ENCODE measurements at regions not wholly inside any gene's neighbourhood (a gene's known extent, or its start where the extent isn't known, plus 50 kb on each side); places are given as distances from the start of the nearest gene placed in this dataset.
"Not testable (repeated sequence)": the region's sequence is repeated elsewhere in the genome, so short reads cannot be mapped to it uniquely, and the experiment has no call there.

- no peak overlapping the region for H3K27ac Mint-ChIP-seq
- DNase-seq, result no peak
- POLR2A ChIA-PET, result no interaction called here
- no peaks in the 10 kb centered on the region for H3K4me1 Mint-ChIP-seq
- H3K9me3 Mint-ChIP-seq, result no peaks in the 10 kb centered on the region
- no peaks in the 10 kb centered on the region for H3K36me3 Mint-ChIP-seq (ENCODE audit: low read depth)
- CTCF ChIA-PET, result interaction anchor here (0.6 to 1.6 kb wide), 2 partner anchors 59 to 189 kb away, joined by 3 read pairs; no protein-coding TSS in a partner anchor
- H3K4me3 Mint-ChIP-seq, result no peak overlapping the region
- H3K27me3 Mint-ChIP-seq, result peaks cover 46% of the 10 kb centered on the region
These were observed 63.4 kb upstream of the ITGA11 start for GRCh38 chr15:68495221-68495950.

GRCh38 chr15:68495981-68496705 is 64.2 kb upstream of the ITGA11 start:
- Mint-ChIP-seq H3K9me3 (no peaks in the 10 kb centered on the region), H3K27ac (no peak overlapping the region), H3K4me3 (no peak overlapping the region), H3K27me3 (peaks cover 39% of the 10 kb centered on the region), H3K4me1 (no peaks in the 10 kb centered on the region), H3K36me3 (ENCODE audit: low read depth) (no peaks in the 10 kb centered on the region)
- no peak for DNase-seq
- ChIA-PET POLR2A (no interaction called here), CTCF (no interaction called here)

GRCh38 chr15:68496751-68497150 is 64.8 kb upstream of the ITGA11 start:
- H3K36me3 Mint-ChIP-seq (ENCODE audit: low read depth); H3K9me3 Mint-ChIP-seq; H3K4me1 Mint-ChIP-seq; CTCF ChIA-PET; H3K27ac Mint-ChIP-seq; DNase-seq; POLR2A ChIA-PET; H3K4me3 Mint-ChIP-seq: not testable (repeated sequence)
- H3K27me3 Mint-ChIP-seq, result peaks cover 36% of the 10 kb centered on the region

- no peak overlapping the region for H3K4me3 Mint-ChIP-seq
- H3K27me3 Mint-ChIP-seq, result peaks cover 36% of the 10 kb centered on the region
- no peaks in the 10 kb centered on the region for H3K36me3 Mint-ChIP-seq (ENCODE audit: low read depth)
- no peak for DNase-seq
- CTCF ChIA-PET, result no interaction called here
- POLR2A ChIA-PET, result no interaction called here
- H3K27ac Mint-ChIP-seq, result no peak overlapping the region
- H3K9me3 Mint-ChIP-seq, result no peaks in the 10 kb centered on the region
- no peaks in the 10 kb centered on the region for H3K4me1 Mint-ChIP-seq
These were observed 65.4 kb upstream of the ITGA11 start for GRCh38 chr15:68497206-68497910.

- no peaks in the 10 kb centered on the region for H3K9me3 Mint-ChIP-seq
- CTCF ChIA-PET, result no interaction called here
- DNase-seq, result no peak
- H3K4me3 Mint-ChIP-seq, result no peak overlapping the region
- POLR2A ChIA-PET, result no interaction called here
- H3K27ac Mint-ChIP-seq, result no peak overlapping the region
- H3K4me1 Mint-ChIP-seq, result no peaks in the 10 kb centered on the region
- no peaks in the 10 kb centered on the region for H3K36me3 Mint-ChIP-seq (ENCODE audit: low read depth)
- peaks cover 35% of the 10 kb centered on the region for H3K27me3 Mint-ChIP-seq
These were observed 66.1 kb upstream of the ITGA11 start for GRCh38 chr15:68498076-68498475.

GRCh38 chr15:68499620-68500312 is 67.8 kb upstream of the ITGA11 start:
- Mint-ChIP-seq H3K4me3 (no peak overlapping the region), H3K27me3 (peaks cover 22% of the 10 kb centered on the region), H3K36me3 (ENCODE audit: low read depth) (no peaks in the 10 kb centered on the region), H3K27ac (no peak overlapping the region), H3K4me1 (peaks cover 1% of the 10 kb centered on the region), H3K9me3 (no peaks in the 10 kb centered on the region)
- DNase-seq, result no peak
- POLR2A ChIA-PET, result no interaction called here
- CTCF ChIA-PET, result interaction anchor here (0.7 kb wide), 1 partner anchor 9 kb away, joined by 3 read pairs; no protein-coding TSS in a partner anchor

GRCh38 chr15:68500363-68501258 is 68.6 kb upstream of the ITGA11 start:
- peaks cover 22% of the 10 kb centered on the region for H3K27me3 Mint-ChIP-seq
- CTCF ChIA-PET, result interaction anchor here (0.7 kb wide), 1 partner anchor 8 kb away, joined by 3 read pairs; no protein-coding TSS in a partner anchor
- no peaks in the 10 kb centered on the region for H3K9me3 Mint-ChIP-seq
- POLR2A ChIA-PET, result no interaction called here
- peaks cover 1% of the 10 kb centered on the region for H3K4me1 Mint-ChIP-seq
- H3K27ac Mint-ChIP-seq, result no peak overlapping the region
- DNase-seq, result no peak
- no peaks in the 10 kb centered on the region for H3K36me3 Mint-ChIP-seq (ENCODE audit: low read depth)
- no peak overlapping the region for H3K4me3 Mint-ChIP-seq

GRCh38 chr15:68501259-68501591 is 69.3 kb upstream of the ITGA11 start:
- CTCF ChIA-PET, result no interaction called here
- POLR2A ChIA-PET, result no interaction called here
- H3K9me3 Mint-ChIP-seq, result no peaks in the 10 kb centered on the region
- no peak overlapping the region for H3K4me3 Mint-ChIP-seq
- DNase-seq, result no peak
- H3K27me3 Mint-ChIP-seq, result peaks cover 21% of the 10 kb centered on the region
- no peaks in the 10 kb centered on the region for H3K36me3 Mint-ChIP-seq (ENCODE audit: low read depth)
- no peak overlapping the region for H3K27ac Mint-ChIP-seq
- H3K4me1 Mint-ChIP-seq, result peaks cover 1% of the 10 kb centered on the region

- H3K4me3 Mint-ChIP-seq, result no peak overlapping the region
These were observed 69.7 kb upstream of the ITGA11 start for GRCh38 chr15:68501616-68502015.

GRCh38 chr15:68502398-68502901 is 70.5 kb upstream of the ITGA11 start:
- POLR2A ChIA-PET, result no interaction called here
- H3K9me3 Mint-ChIP-seq, result no peaks in the 10 kb centered on the region
- peaks cover 25% of the 10 kb centered on the region for H3K27me3 Mint-ChIP-seq
- H3K4me3 Mint-ChIP-seq, result no peak overlapping the region
- no peak for DNase-seq
- no peaks in the 10 kb centered on the region for H3K36me3 Mint-ChIP-seq (ENCODE audit: low read depth)
- peaks cover 1% of the 10 kb centered on the region for H3K4me1 Mint-ChIP-seq
- CTCF ChIA-PET, result no interaction called here
- no peak overlapping the region for H3K27ac Mint-ChIP-seq

More at GRCh38 chr15:68501616-68502015, 69.7 kb upstream of the ITGA11 start:
- DNase-seq, result no peak
- peaks cover 1% of the 10 kb centered on the region for H3K4me1 Mint-ChIP-seq
- H3K27me3 Mint-ChIP-seq, result peaks cover 22% of the 10 kb centered on the region
- H3K9me3 Mint-ChIP-seq, result no peaks in the 10 kb centered on the region
- H3K36me3 Mint-ChIP-seq (ENCODE audit: low read depth), result no peaks in the 10 kb centered on the region
- ChIA-PET CTCF (no interaction called here), POLR2A (no interaction called here)
- no peak overlapping the region for H3K27ac Mint-ChIP-seq

GRCh38 chr15:68503213-68503612 is 71.2 kb upstream of the ITGA11 start:
- no peak overlapping the region for H3K27ac Mint-ChIP-seq
- no peaks in the 10 kb centered on the region for H3K9me3 Mint-ChIP-seq
- ChIA-PET POLR2A (no interaction called here), CTCF (no interaction called here)
- H3K27me3 Mint-ChIP-seq, result peaks cover 24% of the 10 kb centered on the region
- H3K4me3 Mint-ChIP-seq, result no peak overlapping the region
- no peak for DNase-seq
- no peaks in the 10 kb centered on the region for H3K36me3 Mint-ChIP-seq (ENCODE audit: low read depth)
- H3K4me1 Mint-ChIP-seq, result peaks cover 1% of the 10 kb centered on the region
